GM19025 (cell line): ENCODE measurements at regions not wholly inside any gene's neighbourhood (a gene's known extent, or its start where the extent isn't known, plus 50 kb on each side); places are given as distances from the start of the nearest gene placed in this dataset.

Experiments used
- ATAC-seq: cut with Tn5 transposase; IDR thresholded peaks from one replicate; pipeline ENCODE4 v1.9.1; 2021; ENCODE audit warnings: mild to moderate bottlenecking, low read depth, moderate library complexity; ENCODE audit not compliant: unreplicated experiment

- ATAC-seq = no peak
These were observed 67.8 kb upstream of the FAM83B start for GRCh38 chr6:54778731-54779130.

- ATAC-seq = no peak
These were observed 62.6 kb upstream of the FAM83B start for GRCh38 chr6:54784011-54784410.

- ATAC-seq = no peak
These were observed 60.4 kb upstream of the FAM83B start for GRCh38 chr6:54786154-54786553.

- no peak for ATAC-seq
These were observed 58.7 kb upstream of the FAM83B start for GRCh38 chr6:54787825-54788224.
